IMR-90 (cell line): ENCODE measurements at regions not wholly inside any gene's neighbourhood (a gene's known extent, or its start where the extent isn't known, plus 50 kb on each side); places are given as distances from the start of the nearest gene placed in this dataset.

ENCODE experiments used
- ATAC-seq: fragments of 200-7000 bp; cut with Tn5 transposase; 2 replicates; pipeline ENCODE4 v1.9.1; 2020; ENCODE audit warnings: low read depth, mild to moderate bottlenecking, moderate library complexity
- BruUV-seq: library from RNA; stranded (reverse); fragments of 400-500 nt; replicated peaks from 2 replicates; lab custom pipeline; 2021; lab: Mats Ljungman, UMichigan
- CTCF ChIA-PET: fragments of 300-600 bp; formaldehyde crosslinking; extraction: SDS; loops from one replicate; lab custom pipeline; 2021; ENCODE audit warnings: antibody characterized with exemption; lab: Yijun Ruan, JAX
- POLR2A ChIA-PET: fragments of 300-600 bp; sonication (Branson Sonifier 250); formaldehyde crosslinking; loops from one replicate; lab custom pipeline; 2022; ENCODE audit warnings: antibody characterized with exemption; ENCODE audit not compliant: unreplicated experiment; lab: Charles Lee
- DNase-seq: peaks from one replicate; pipeline ENCODE4 v3.0.0; 2013
- H2AFZ ChIP-seq: replicated peaks from 2 replicates; pipeline ENCODE3; 2013; ENCODE audit warnings: low read length, mild to moderate bottlenecking; ENCODE audit not compliant: poor library complexity
- H2AK5ac ChIP-seq: 2 replicates; pipeline ENCODE4 v1.6.1; 2013; ENCODE audit warnings: low read depth, low read length, inconsistent platforms
- H2AK9ac ChIP-seq: replicated peaks from 2 replicates; pipeline ENCODE3; 2013; ENCODE audit warnings: mild to moderate bottlenecking, low read depth, low read length, moderate library complexity; ENCODE audit not compliant: poor library complexity
- H2BK120ac ChIP-seq: 2 replicates; pipeline ENCODE4 v1.6.1; 2013; ENCODE audit warnings: low read depth, low read length, inconsistent platforms
- H2BK15ac ChIP-seq: 3 replicates; pipeline ENCODE4 v1.6.1; 2013; ENCODE audit warnings: low read depth, low read length, inconsistent platforms
- H2BK20ac ChIP-seq: 2 replicates; pipeline ENCODE4 v1.6.1; 2013; ENCODE audit warnings: low read depth, mild to moderate bottlenecking, inconsistent platforms, low read length, moderate library complexity
- H2BK5ac ChIP-seq: 2 replicates; pipeline ENCODE4 v1.6.1; 2013; ENCODE audit warnings: mild to moderate bottlenecking, low read depth, low read length, inconsistent platforms; ENCODE audit not compliant: poor library complexity, severe bottlenecking
- H3K14ac ChIP-seq: replicated peaks from 2 replicates; pipeline ENCODE4 v1.6.1; 2013; ENCODE audit warnings: low read depth, low read length, inconsistent platforms
- H3K18ac ChIP-seq: 2 replicates; pipeline ENCODE4 v1.6.1; 2013; ENCODE audit warnings: low read depth, low read length, control low read depth
- H3K23ac ChIP-seq: 2 replicates; pipeline ENCODE4 v1.6.1; 2013; ENCODE audit warnings: low read depth, low read length, inconsistent platforms
- H3K27ac ChIP-seq: 2 replicates; pipeline ENCODE4 v1.5.1; 2013; ENCODE audit warnings: mild to moderate bottlenecking, control low read depth, low read length; ENCODE audit not compliant: insufficient read depth
- H3K27me3 ChIP-seq: 2 replicates; pipeline ENCODE4 v1.6.1; 2013; ENCODE audit warnings: low read length; ENCODE audit not compliant: control insufficient read depth, insufficient read depth
- H3K36me3 ChIP-seq: 2 replicates; pipeline ENCODE4 v1.6.1; 2013; ENCODE audit warnings: low read length, mixed read lengths; ENCODE audit not compliant: control insufficient read depth, insufficient read depth
- H3K4ac ChIP-seq: 2 replicates; pipeline ENCODE4 v1.6.1; 2013; ENCODE audit warnings: low read depth, low read length, inconsistent platforms
- H3K4me1 ChIP-seq: 2 replicates; pipeline ENCODE4 v1.6.1; 2013; ENCODE audit warnings: low read length, mixed read lengths; ENCODE audit not compliant: control insufficient read depth, insufficient read depth
- H3K4me2 ChIP-seq: 2 replicates; pipeline ENCODE4 v1.6.1; 2013; ENCODE audit warnings: low read depth, mild to moderate bottlenecking, control low read depth, low read length, moderate library complexity
- H3K4me3 ChIP-seq: 2 replicates; pipeline ENCODE4 v1.5.1; 2013; ENCODE audit warnings: low read depth, mild to moderate bottlenecking, control low read depth, low read length, moderate library complexity; ENCODE audit not compliant: insufficient read depth
- H3K56ac ChIP-seq: 2 replicates; pipeline ENCODE4 v1.6.1; 2013; ENCODE audit warnings: low read length, inconsistent platforms; ENCODE audit not compliant: insufficient read depth; ENCODE audit errors: extremely low read depth
- H3K79me1 ChIP-seq, 2 experiments: 2 replicates each; pipeline ENCODE4 v1.6.1; 2013; ENCODE audit warnings: low read length in 2 of 2, inconsistent platforms in 1 of 2, low read depth in 1 of 2
- H3K9ac ChIP-seq: 2 replicates; pipeline ENCODE4 v1.6.1; 2013; ENCODE audit warnings: low read depth, low read length, control low read depth
- H3K9me1 ChIP-seq: 2 replicates; pipeline ENCODE4 v1.6.1; 2013; ENCODE audit warnings: low read length, inconsistent platforms; ENCODE audit not compliant: insufficient read depth
- H3K9me3 ChIP-seq: 2 replicates; pipeline ENCODE4 v1.6.1; 2013; ENCODE audit warnings: low read length; ENCODE audit not compliant: control insufficient read depth, insufficient read depth
- H4K20me1 ChIP-seq: 2 replicates; pipeline ENCODE4 v1.6.1; 2013; ENCODE audit warnings: low read length, inconsistent platforms; ENCODE audit not compliant: insufficient read depth
- H4K5ac ChIP-seq: 2 replicates; pipeline ENCODE4 v1.6.1; 2013; ENCODE audit warnings: mild to moderate bottlenecking, low read depth, low read length, control low read depth
- H4K8ac ChIP-seq, 2 experiments: 2 replicates each; pipeline ENCODE4 v1.6.1; 2013; ENCODE audit warnings: low read depth in 2 of 2, low read length in 2 of 2, control low read depth in 1 of 2, inconsistent platforms in 1 of 2
- H4K91ac ChIP-seq: 2 replicates; pipeline ENCODE4 v1.6.1; 2013; ENCODE audit warnings: low read depth, low read length, inconsistent platforms; ENCODE audit not compliant: insufficient read depth
- BHLHE40 ChIP-seq: fragments of 150-350 bp; IDR thresholded peaks from 2 replicates; pipeline ENCODE4 v1.6.1; 2016; ENCODE audit warnings: mild to moderate bottlenecking, low read depth, low read length
- CEBPB ChIP-seq: IDR thresholded peaks from 2 replicates; pipeline ENCODE4 v1.6.1; 2012; ENCODE audit warnings: low read depth, low read length, improper control_type of control experiment
- CHD1 ChIP-seq: IDR thresholded peaks from 2 replicates; pipeline ENCODE4 v1.6.1; 2012; ENCODE audit warnings: low read depth, low read length, improper control_type of control experiment
- FOS ChIP-seq: fragments of 150-350 bp; IDR thresholded peaks from 2 replicates; pipeline ENCODE4 v1.6.1; 2016; ENCODE audit warnings: low read depth, low read length
- MAFK ChIP-seq: IDR thresholded peaks from 2 replicates; pipeline ENCODE4 v1.6.1; 2012; ENCODE audit warnings: low read depth, low read length, improper control_type of control experiment
- MAZ ChIP-seq: IDR thresholded peaks from 2 replicates; pipeline ENCODE4 v1.6.1; 2012; ENCODE audit warnings: low read depth, mild to moderate bottlenecking, low read length, improper control_type of control experiment, moderate library complexity, borderline replicate concordance
- MXI1 ChIP-seq: IDR thresholded peaks from 2 replicates; pipeline ENCODE4 v1.6.1; 2012; ENCODE audit warnings: low read depth, mild to moderate bottlenecking, low read length, moderate library complexity, borderline replicate concordance
- NFE2L2 ChIP-seq: fragments of 150-350 bp; IDR thresholded peaks from 2 replicates; pipeline ENCODE4 v1.6.1; 2016; ENCODE audit warnings: low read depth, mild to moderate bottlenecking, low read length
- POLR2A ChIP-seq: IDR thresholded peaks from 2 replicates; pipeline ENCODE4 v1.6.1; 2012; ENCODE audit warnings: mild to moderate bottlenecking, low read depth, low read length
- RAD21 ChIP-seq: IDR thresholded peaks from 2 replicates; pipeline ENCODE4 v1.6.1; 2012; ENCODE audit warnings: low read length, improper control_type of control experiment
- RCOR1 ChIP-seq: IDR thresholded peaks from 2 replicates; pipeline ENCODE4 v1.6.1; 2012; ENCODE audit warnings: mild to moderate bottlenecking, low read length, improper control_type of control experiment; ENCODE audit not compliant: insufficient replicate concordance
- RFX5 ChIP-seq: IDR thresholded peaks from 2 replicates; pipeline ENCODE4 v1.8.0; 2012; ENCODE audit warnings: low read depth, mild to moderate bottlenecking, low read length, moderate library complexity
- SMC3 ChIP-seq: fragments of 150-350 bp; IDR thresholded peaks from 2 replicates; pipeline ENCODE4 v1.6.1; 2016; ENCODE audit warnings: low read depth, mild to moderate bottlenecking, antibody characterized with exemption, low read length, moderate library complexity
- WGBS, 2 experiments: methylation state at CpG; one replicate each; pipeline versions ENCODE4 v1.1.5 to v1.1.7; 2013; ENCODE audit warnings: missing lambda C conversion rate in 2 of 2; ENCODE audit not compliant: insufficient read length in 1 of 2; ENCODE audit errors: extremely low coverage in 2 of 2; 5-methylcytosine and 5-hydroxymethylcytosine counted together
- dilution Hi-C: fragments of 300-500 bp; cut with HindIII; formaldehyde crosslinking; loops from one replicate; pipeline ENCODE4 v1.14.3; 2018; ENCODE audit warnings: low sequenced_read_pairs; ENCODE audit not compliant: unreplicated experiment
- in situ Hi-C: fragments of 300-500 bp; cut with MboI; formaldehyde crosslinking; loops from 3 replicates; pipeline ENCODE4 v1.14.3; 2019; ENCODE audit warnings: low sequenced_read_pairs, inconsistent platforms, mixed read lengths
- intact Hi-C: fragments of 100-400 bp; cut with micrococcal nuclease; formaldehyde crosslinking; loops from 2 replicates; pipeline ENCODE4 v1.10.0; 2022
- TF ChIP-seq, protein P1 (sequence below): conservative IDR thresholded peaks from 2 replicates; pipeline ENCODE4 v1.5.1; 2012; ENCODE audit warnings: mild to moderate bottlenecking, low read depth, low read length, improper control_type of control experiment
- TF ChIP-seq, protein P2 (sequence below): fragments of 150-350 bp; IDR thresholded peaks from 2 replicates; pipeline ENCODE4 v1.6.1; 2016; ENCODE audit warnings: low read depth, mild to moderate bottlenecking, low read length, moderate library complexity, borderline replicate concordance
- TF ChIP-seq, protein P3 (sequence below): fragments of 150-350 bp; IDR thresholded peaks from 2 replicates; pipeline ENCODE4 v1.6.1; 2017; ENCODE audit warnings: mild to moderate bottlenecking, antibody characterized with exemption, low read length, low read depth

DNA sequence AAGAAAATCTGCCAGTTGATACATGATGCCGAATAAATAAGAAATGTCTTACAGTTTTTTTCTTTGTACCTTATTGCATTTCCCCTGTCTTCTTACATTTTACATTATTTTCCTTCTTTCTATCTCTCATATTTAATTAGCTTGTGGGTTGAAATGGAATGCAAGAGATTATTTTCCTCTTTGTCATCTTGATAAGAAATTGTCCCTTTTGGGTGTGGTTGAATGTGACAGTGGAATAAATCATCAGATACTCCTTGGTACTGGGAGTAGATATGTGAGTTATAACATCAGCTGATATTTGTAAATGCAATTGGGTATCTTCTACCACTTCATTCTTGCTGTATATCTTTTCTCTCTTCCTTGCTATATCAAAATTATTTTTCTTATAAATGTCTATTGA lies 997.4 kb downstream of the RAPGEF2 start:
- no peak overlapping the region for H3K14ac ChIP-seq
- H2BK20ac ChIP-seq, result no peak overlapping the region
- WGBS, 2 experiments, result no CpG with 5 or more reads among the region's 1 CpG
- no peak overlapping the region for H4K8ac ChIP-seq
- in situ Hi-C loops (no loop called here), intact Hi-C loops (no loop called here), dilution Hi-C loops (no loop called here)
- H3K23ac ChIP-seq, result no peak overlapping the region
- no peak overlapping the region for H4K5ac ChIP-seq
- BruUV-seq, result no TSS peak
- no peaks in the 10 kb centered on the region; the same call in 1 of the 2 replicates for H3K9me3 ChIP-seq
- H3K4me3 ChIP-seq, result no peak overlapping the region
- DNase-seq, result no peak
- TF ChIP-seq CHD1 (no peak), RFX5 (no peak), RAD21 (no peak), BHLHE40 (no peak), POLR2A (no peak), NFE2L2 (no peak), MAFK (no peak), SMC3 (no peak), FOS (no peak), RCOR1 (no peak), MAZ (no peak), CEBPB (no peak), MXI1 (no peak)
- TF ChIP-seq, protein P1, sequence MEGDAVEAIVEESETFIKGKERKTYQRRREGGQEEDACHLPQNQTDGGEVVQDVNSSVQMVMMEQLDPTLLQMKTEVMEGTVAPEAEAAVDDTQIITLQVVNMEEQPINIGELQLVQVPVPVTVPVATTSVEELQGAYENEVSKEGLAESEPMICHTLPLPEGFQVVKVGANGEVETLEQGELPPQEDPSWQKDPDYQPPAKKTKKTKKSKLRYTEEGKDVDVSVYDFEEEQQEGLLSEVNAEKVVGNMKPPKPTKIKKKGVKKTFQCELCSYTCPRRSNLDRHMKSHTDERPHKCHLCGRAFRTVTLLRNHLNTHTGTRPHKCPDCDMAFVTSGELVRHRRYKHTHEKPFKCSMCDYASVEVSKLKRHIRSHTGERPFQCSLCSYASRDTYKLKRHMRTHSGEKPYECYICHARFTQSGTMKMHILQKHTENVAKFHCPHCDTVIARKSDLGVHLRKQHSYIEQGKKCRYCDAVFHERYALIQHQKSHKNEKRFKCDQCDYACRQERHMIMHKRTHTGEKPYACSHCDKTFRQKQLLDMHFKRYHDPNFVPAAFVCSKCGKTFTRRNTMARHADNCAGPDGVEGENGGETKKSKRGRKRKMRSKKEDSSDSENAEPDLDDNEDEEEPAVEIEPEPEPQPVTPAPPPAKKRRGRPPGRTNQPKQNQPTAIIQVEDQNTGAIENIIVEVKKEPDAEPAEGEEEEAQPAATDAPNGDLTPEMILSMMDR, result no peak
- TF ChIP-seq, protein P2, sequence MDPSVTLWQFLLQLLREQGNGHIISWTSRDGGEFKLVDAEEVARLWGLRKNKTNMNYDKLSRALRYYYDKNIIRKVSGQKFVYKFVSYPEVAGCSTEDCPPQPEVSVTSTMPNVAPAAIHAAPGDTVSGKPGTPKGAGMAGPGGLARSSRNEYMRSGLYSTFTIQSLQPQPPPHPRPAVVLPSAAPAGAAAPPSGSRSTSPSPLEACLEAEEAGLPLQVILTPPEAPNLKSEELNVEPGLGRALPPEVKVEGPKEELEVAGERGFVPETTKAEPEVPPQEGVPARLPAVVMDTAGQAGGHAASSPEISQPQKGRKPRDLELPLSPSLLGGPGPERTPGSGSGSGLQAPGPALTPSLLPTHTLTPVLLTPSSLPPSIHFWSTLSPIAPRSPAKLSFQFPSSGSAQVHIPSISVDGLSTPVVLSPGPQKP, result no peak
- TF ChIP-seq, protein P3, sequence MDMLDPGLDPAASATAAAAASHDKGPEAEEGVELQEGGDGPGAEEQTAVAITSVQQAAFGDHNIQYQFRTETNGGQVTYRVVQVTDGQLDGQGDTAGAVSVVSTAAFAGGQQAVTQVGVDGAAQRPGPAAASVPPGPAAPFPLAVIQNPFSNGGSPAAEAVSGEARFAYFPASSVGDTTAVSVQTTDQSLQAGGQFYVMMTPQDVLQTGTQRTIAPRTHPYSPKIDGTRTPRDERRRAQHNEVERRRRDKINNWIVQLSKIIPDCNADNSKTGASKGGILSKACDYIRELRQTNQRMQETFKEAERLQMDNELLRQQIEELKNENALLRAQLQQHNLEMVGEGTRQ, result no peak
- CTCF ChIA-PET, result no interaction called here
- H3K56ac ChIP-seq, result no peak overlapping the region
- H3K27me3 ChIP-seq, result no peaks in the 10 kb centered on the region
- no peaks in the 10 kb centered on the region for H3K36me3 ChIP-seq
- H2BK120ac ChIP-seq, result no peak overlapping the region
- no peak overlapping the region for H2BK5ac ChIP-seq
- no peak overlapping the region for H3K9ac ChIP-seq
- no peaks in the 10 kb centered on the region for H3K79me1 ChIP-seq
- ATAC-seq, result no peak
- no peak overlapping the region for H3K18ac ChIP-seq
- no peak overlapping the region for H3K27ac ChIP-seq
- H3K4me2 ChIP-seq, result no peak overlapping the region
- H3K4me1 ChIP-seq, result no peaks in the 10 kb centered on the region
- H4K91ac ChIP-seq, result no peak overlapping the region
- H3K9me1 ChIP-seq, result no peaks in the 10 kb centered on the region
- H2AK9ac ChIP-seq, result no peak overlapping the region
- H2BK15ac ChIP-seq, result no peak overlapping the region
- H2AK5ac ChIP-seq, result no peak overlapping the region
- H3K4ac ChIP-seq, result no peak overlapping the region
- POLR2A ChIA-PET, result no interaction called here
- H2AFZ ChIP-seq, result no peak overlapping the region
- no peaks in the 10 kb centered on the region for H4K20me1 ChIP-seq
